HepG2 (cell line): ENCODE measurements at regions not wholly inside any gene's neighbourhood (a gene's known extent, or its start where the extent isn't known, plus 50 kb on each side); places are given as distances from the start of the nearest gene placed in this dataset.

Source experiments
- ATAC-seq: fragments of 200-7000 bp; cut with Tn5 transposase; 3 replicates; pipeline ENCODE4 v1.9.1; 2020; ENCODE audit warnings: mild to moderate bottlenecking, moderate library complexity
- BruUV-seq: library from RNA; stranded (reverse); fragments of 400-500 nt; replicated peaks from 2 replicates; lab custom pipeline; 2021; lab: Mats Ljungman, UMichigan
- CTCF ChIA-PET: fragments of 300-600 bp; formaldehyde crosslinking; extraction: SDS; loops from one replicate; lab custom pipeline; 2021; ENCODE audit warnings: low total read pairs, inconsistent platforms, low intra/inter-chr PET ratio; lab: Yijun Ruan, JAX
- POLR2A ChIA-PET: fragments of 350-600 bp; sonication (Branson Sonifier 250); formaldehyde crosslinking; loops from one replicate; lab custom pipeline; 2020; ENCODE audit warnings: antibody characterized with exemption, inconsistent platforms; lab: Yijun Ruan, JAX
- DNase-seq: peaks from one replicate; pipeline ENCODE4 v3.0.0-alpha.2; 2015; ENCODE audit warnings: low spot score
- FAIRE-seq: peaks from 3 replicates; lab custom pipeline; 2011; peaks lifted over from hg19 to GRCh38; lab: Jason Lieb, UNC
- H2AFZ ChIP-seq: one replicate; pipeline ENCODE4 v1.6.1; 2011; ENCODE audit warnings: low read length, inconsistent platforms
- H3K27ac ChIP-seq: fragments of 300-600 bp; 3 replicates; pipeline ENCODE4 v1.8.0; 2011; ENCODE audit warnings: mixed run types, mild to moderate bottlenecking, mixed read lengths, low read length, inconsistent platforms; ENCODE audit not compliant: insufficient read depth; ENCODE audit errors: extremely low read length
- H3K27me3 ChIP-seq, 2 experiments: fragments of 200-600 bp in 1 of 2; 2 replicates in 1 of 2; 3 replicates in 1 of 2; pipeline versions ENCODE4 v1.6.0 to v1.8.0; 2011; ENCODE audit warnings: low read length in 2 of 2, mild to moderate bottlenecking in 2 of 2, moderate library complexity in 2 of 2, inconsistent platforms in 1 of 2; ENCODE audit not compliant: insufficient read depth in 2 of 2, control insufficient read depth in 1 of 2
- H3K36me3 ChIP-seq, 2 experiments: fragments of 200-600 bp in 1 of 2; replicated peaks in 1 of 2; 2 replicates in 1 of 2; 3 replicates in 1 of 2; pipeline versions ENCODE4 v1.5.1 to v1.8.0; 2011; ENCODE audit warnings: low read length in 2 of 2, inconsistent platforms in 1 of 2; ENCODE audit not compliant: insufficient read depth in 2 of 2, control insufficient read depth in 1 of 2
- H3K4me1 ChIP-seq: 2 replicates; pipeline ENCODE4 v1.5.1; 2012; ENCODE audit warnings: low read length, inconsistent platforms; ENCODE audit not compliant: insufficient read depth
- H3K4me2 ChIP-seq: 2 replicates; pipeline ENCODE4 v1.6.0; 2011; ENCODE audit warnings: low read depth, low read length, inconsistent platforms
- H3K4me3 ChIP-seq, 3 experiments: fragments of 200-600 bp in 1 of 3; sonication (generic), shearing (Covaris generic) in 1 of 3; replicated peaks in 1 of 3; 2 replicates each; pipeline ENCODE4 v1.5.1; 2011 to 2016; ENCODE audit warnings: low read length in 3 of 3, inconsistent platforms in 2 of 3, low read depth in 2 of 3, mild to moderate bottlenecking in 2 of 3, control low read depth in 1 of 3, mixed read lengths in 1 of 3; ENCODE audit not compliant: insufficient read depth in 1 of 3
- H3K79me2 ChIP-seq: one replicate; pipeline ENCODE4 v1.6.1; 2011; ENCODE audit warnings: low read length, inconsistent platforms; ENCODE audit not compliant: insufficient read depth
- H3K9ac ChIP-seq: 2 replicates; pipeline ENCODE4 v1.6.0; 2011; ENCODE audit warnings: mild to moderate bottlenecking, low read depth, low read length, inconsistent platforms; ENCODE audit not compliant: insufficient read depth
- H3K9me3 ChIP-seq: 2 replicates; pipeline ENCODE4 v1.5.1; 2012; ENCODE audit warnings: mild to moderate bottlenecking, low read length
- H4K20me1 ChIP-seq: 2 replicates; pipeline ENCODE4 v1.6.0; 2011; ENCODE audit warnings: inconsistent platforms, mild to moderate bottlenecking, low read length, moderate library complexity; ENCODE audit not compliant: insufficient read depth
- HMG20A ChIP-seq: IDR thresholded peaks from 2 replicates; pipeline ENCODE4 v1.6.1; 2016; ENCODE audit warnings: borderline replicate concordance
- HNRNPL ChIP-seq: fragments of 200-400 bp; formaldehyde crosslinking; IDR thresholded peaks from 2 replicates; pipeline ENCODE4 v1.6.1; 2017; ENCODE audit warnings: mild to moderate bottlenecking, low read depth, low read length
- IRX3 ChIP-seq: sonication (generic); formaldehyde crosslinking; IDR thresholded peaks from 2 replicates; pipeline ENCODE4 v1.8.1; 2023; ENCODE audit warnings: mild to moderate bottlenecking, low read depth, missing genetic modification reagents, borderline replicate concordance
- WGBS: methylation state at CpG from one replicate; pipeline ENCODE4 v1.1.6; 2017; ENCODE audit warnings: low lambda C conversion rate; 5-methylcytosine and 5-hydroxymethylcytosine counted together
- in situ Hi-C: cut with HindIII; loops from 2 replicates; pipeline ENCODE4 v1.10.0; 2017; ENCODE audit warnings: low pct_unique_long_range_greater_than_20kb; ENCODE audit not compliant: extremely low pct_ligation_motif_present
- intact Hi-C: fragments of 100-400 bp; cut with micrococcal nuclease; formaldehyde crosslinking; loops from one replicate; pipeline ENCODE4 v1.10.0; 2022; ENCODE audit not compliant: unreplicated experiment
- TF ChIP-seq, protein P1 (sequence below): sonication (generic); formaldehyde crosslinking; IDR thresholded peaks from one replicate; pipeline ENCODE4 v1.5.1; 2020; ENCODE audit warnings: mild to moderate bottlenecking, missing genetic modification reagents; ENCODE audit errors: not compliant biosample characterization

DNA sequence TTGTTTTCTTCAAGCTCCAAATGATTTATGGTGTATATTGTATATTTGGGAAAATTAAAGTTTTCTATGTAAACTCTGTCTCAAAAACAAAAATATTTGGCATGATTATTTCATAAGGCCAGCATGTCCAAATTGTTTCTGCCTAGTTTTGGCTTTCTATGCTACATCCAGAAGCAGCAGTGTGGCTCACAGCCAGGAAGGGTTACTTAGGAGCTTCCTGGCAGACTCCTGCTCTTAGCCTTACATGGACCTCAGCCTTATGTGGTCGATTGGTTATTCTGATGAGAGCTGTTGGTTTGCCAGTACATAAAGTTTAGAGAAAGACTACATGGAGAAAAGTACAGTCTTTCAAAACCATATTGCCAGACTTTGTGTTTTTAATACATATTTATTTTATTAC is 297.7 kb upstream of the FAT3 start:
- no peak overlapping the region for H2AFZ ChIP-seq
- BruUV-seq, result no TSS peak
- WGBS, result 8% methylated on average over 1 of the region's 1 CpG
- ATAC-seq, result no peak
- no peak overlapping the region for H3K4me2 ChIP-seq
- H4K20me1 ChIP-seq, result no peaks in the 10 kb centered on the region
- H3K79me2 ChIP-seq, result no peaks in the 10 kb centered on the region
- no peaks in the 10 kb centered on the region for H3K4me1 ChIP-seq
- no peak for TF ChIP-seq HMG20A (CRISPR knock-in tag)
- TF ChIP-seq, protein P1, sequence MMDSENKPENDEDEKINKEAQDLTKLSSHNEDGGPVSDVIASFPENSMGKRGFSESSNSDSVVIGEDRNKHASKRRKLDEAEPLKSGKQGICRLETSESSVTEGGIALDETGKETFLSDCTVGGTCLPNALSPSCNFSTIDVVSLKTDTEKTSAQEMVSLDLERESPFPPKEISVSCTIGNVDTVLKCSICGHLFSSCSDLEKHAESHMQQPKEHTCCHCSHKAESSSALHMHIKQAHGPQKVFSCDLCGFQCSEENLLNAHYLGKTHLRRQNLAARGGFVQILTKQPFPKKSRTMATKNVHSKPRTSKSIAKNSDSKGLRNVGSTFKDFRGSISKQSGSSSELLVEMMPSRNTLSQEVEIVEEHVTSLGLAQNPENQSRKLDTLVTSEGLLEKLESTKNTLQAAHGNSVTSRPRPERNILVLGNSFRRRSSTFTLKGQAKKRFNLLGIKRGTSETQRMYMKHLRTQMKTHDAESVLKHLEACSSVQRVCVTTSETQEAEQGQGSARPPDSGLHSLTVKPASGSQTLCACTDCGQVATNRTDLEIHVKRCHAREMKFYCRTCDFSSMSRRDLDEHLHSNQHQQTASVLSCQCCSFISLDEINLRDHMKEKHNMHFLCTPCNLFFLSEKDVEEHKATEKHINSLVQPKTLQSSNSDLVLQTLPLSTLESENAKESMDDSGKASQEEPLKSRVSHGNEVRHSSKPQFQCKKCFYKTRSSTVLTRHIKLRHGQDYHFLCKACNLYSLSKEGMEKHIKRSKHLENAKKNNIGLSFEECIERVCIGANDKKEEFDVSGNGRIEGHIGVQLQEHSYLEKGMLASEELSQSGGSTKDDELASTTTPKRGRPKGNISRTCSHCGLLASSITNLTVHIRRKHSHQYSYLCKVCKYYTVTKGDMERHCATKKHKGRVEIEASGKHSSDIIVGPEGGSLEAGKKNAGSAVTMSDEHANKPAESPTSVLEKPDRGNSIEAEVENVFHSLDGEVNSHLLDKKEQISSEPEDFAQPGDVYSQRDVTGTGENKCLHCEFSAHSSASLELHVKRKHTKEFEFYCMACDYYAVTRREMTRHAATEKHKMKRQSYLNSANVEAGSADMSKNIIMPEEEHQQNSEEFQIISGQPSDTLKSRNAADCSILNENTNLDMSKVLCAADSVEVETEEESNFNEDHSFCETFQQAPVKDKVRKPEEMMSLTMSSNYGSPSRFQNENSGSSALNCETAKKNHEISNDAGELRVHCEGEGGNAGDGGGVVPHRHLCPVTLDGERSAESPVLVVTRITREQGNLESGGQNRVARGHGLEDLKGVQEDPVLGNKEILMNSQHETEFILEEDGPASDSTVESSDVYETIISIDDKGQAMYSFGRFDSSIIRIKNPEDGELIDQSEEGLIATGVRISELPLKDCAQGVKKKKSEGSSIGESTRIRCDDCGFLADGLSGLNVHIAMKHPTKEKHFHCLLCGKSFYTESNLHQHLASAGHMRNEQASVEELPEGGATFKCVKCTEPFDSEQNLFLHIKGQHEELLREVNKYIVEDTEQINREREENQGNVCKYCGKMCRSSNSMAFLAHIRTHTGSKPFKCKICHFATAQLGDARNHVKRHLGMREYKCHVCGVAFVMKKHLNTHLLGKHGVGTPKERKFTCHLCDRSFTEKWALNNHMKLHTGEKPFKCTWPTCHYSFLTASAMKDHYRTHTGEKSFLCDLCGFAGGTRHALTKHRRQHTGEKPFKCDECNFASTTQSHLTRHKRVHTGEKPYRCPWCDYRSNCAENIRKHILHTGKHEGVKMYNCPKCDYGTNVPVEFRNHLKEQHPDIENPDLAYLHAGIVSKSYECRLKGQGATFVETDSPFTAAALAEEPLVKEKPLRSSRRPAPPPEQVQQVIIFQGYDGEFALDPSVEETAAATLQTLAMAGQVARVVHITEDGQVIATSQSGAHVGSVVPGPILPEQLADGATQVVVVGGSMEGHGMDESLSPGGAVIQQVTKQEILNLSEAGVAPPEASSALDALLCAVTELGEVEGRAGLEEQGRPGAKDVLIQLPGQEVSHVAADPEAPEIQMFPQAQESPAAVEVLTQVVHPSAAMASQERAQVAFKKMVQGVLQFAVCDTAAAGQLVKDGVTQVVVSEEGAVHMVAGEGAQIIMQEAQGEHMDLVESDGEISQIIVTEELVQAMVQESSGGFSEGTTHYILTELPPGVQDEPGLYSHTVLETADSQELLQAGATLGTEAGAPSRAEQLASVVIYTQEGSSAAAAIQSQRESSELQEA, result no peak
- no peak for TF ChIP-seq HNRNPL
- no peak for TF ChIP-seq IRX3 (CRISPR knock-in tag)
- H3K9ac ChIP-seq, result no peak overlapping the region
- no peak overlapping the region for H3K27ac ChIP-seq
- no peak for DNase-seq
- in situ Hi-C loops, result no loop called here
- no peaks in the 10 kb centered on the region for H3K36me3 ChIP-seq
- peaks cover 10% of the 10 kb centered on the region for H3K9me3 ChIP-seq
- intact Hi-C loops, result no loop called here
- POLR2A ChIA-PET, result no interaction called here
- H3K4me3 ChIP-seq, result no peak overlapping the region
- CTCF ChIA-PET, result no interaction called here
- FAIRE-seq, result no peak
- no peaks in the 10 kb centered on the region; a peak in 1 of 5 replicates for H3K27me3 ChIP-seq
